ENCODE measurements at regions not wholly inside any gene's neighbourhood (a gene's known extent, or its start where the extent isn't known, plus 50 kb on each side); places are given as distances from the start of the nearest gene placed in this dataset.

DNA sequence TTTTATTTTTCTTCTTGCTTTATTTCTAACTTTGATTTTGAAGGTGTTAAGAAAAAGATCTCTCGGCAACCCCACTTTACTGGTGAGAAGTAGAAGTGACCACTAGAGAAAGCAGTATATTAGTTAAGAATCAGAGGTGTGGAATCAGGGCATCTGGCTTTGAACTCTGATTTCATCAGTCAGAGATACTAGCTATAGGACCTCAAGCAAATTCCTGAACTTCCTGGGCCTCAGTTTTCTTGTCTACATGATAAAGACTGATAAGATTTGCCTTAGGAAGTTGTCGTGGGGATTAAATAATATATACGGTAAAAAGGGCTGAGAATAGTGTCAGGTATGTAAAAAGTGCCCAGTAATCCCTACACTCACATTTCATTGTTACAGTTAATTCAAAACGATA lies 440.3 kb upstream of the CRIM1 start:
- TF ChIP-seq, protein P1, sequence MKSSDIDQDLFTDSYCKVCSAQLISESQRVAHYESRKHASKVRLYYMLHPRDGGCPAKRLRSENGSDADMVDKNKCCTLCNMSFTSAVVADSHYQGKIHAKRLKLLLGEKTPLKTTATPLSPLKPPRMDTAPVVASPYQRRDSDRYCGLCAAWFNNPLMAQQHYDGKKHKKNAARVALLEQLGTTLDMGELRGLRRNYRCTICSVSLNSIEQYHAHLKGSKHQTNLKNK (CRISPR knock-in tag; IDR thresholded peaks at IDR 0.05) = no peak
- TF ChIP-seq, protein P2, sequence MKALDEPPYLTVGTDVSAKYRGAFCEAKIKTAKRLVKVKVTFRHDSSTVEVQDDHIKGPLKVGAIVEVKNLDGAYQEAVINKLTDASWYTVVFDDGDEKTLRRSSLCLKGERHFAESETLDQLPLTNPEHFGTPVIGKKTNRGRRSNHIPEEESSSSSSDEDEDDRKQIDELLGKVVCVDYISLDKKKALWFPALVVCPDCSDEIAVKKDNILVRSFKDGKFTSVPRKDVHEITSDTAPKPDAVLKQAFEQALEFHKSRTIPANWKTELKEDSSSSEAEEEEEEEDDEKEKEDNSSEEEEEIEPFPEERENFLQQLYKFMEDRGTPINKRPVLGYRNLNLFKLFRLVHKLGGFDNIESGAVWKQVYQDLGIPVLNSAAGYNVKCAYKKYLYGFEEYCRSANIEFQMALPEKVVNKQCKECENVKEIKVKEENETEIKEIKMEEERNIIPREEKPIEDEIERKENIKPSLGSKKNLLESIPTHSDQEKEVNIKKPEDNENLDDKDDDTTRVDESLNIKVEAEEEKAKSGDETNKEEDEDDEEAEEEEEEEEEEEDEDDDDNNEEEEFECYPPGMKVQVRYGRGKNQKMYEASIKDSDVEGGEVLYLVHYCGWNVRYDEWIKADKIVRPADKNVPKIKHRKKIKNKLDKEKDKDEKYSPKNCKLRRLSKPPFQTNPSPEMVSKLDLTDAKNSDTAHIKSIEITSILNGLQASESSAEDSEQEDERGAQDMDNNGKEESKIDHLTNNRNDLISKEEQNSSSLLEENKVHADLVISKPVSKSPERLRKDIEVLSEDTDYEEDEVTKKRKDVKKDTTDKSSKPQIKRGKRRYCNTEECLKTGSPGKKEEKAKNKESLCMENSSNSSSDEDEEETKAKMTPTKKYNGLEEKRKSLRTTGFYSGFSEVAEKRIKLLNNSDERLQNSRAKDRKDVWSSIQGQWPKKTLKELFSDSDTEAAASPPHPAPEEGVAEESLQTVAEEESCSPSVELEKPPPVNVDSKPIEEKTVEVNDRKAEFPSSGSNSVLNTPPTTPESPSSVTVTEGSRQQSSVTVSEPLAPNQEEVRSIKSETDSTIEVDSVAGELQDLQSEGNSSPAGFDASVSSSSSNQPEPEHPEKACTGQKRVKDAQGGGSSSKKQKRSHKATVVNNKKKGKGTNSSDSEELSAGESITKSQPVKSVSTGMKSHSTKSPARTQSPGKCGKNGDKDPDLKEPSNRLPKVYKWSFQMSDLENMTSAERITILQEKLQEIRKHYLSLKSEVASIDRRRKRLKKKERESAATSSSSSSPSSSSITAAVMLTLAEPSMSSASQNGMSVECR (CRISPR knock-in tag; IDR thresholded peaks at IDR 0.05; ENCODE audit: borderline replicate concordance) = no peak
- TF ChIP-seq ZNF219 (CRISPR knock-in tag; IDR thresholded peaks at IDR 0.05; ENCODE audit: borderline replicate concordance) (no peak), ATF1 (CRISPR knock-in tag; IDR thresholded peaks at IDR 0.05) (no peak), ZNF671 (CRISPR knock-in tag; IDR thresholded peaks at IDR 0.05) (no peak), SMAD3 (CRISPR knock-in tag; IDR thresholded peaks at IDR 0.05; ENCODE audit: borderline replicate concordance) (no peak), GABPB1 (CRISPR knock-in tag; IDR thresholded peaks at IDR 0.05) (no peak)
- TF ChIP-seq, protein P3, sequence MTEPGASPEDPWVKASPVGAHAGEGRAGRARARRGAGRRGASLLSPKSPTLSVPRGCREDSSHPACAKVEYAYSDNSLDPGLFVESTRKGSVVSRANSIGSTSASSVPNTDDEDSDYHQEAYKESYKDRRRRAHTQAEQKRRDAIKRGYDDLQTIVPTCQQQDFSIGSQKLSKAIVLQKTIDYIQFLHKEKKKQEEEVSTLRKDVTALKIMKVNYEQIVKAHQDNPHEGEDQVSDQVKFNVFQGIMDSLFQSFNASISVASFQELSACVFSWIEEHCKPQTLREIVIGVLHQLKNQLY (CRISPR knock-in tag; IDR thresholded peaks at IDR 0.05) = no peak
- TF ChIP-seq, protein P4, sequence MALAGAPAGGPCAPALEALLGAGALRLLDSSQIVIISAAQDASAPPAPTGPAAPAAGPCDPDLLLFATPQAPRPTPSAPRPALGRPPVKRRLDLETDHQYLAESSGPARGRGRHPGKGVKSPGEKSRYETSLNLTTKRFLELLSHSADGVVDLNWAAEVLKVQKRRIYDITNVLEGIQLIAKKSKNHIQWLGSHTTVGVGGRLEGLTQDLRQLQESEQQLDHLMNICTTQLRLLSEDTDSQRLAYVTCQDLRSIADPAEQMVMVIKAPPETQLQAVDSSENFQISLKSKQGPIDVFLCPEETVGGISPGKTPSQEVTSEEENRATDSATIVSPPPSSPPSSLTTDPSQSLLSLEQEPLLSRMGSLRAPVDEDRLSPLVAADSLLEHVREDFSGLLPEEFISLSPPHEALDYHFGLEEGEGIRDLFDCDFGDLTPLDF (CRISPR knock-in tag; IDR thresholded peaks at IDR 0.05) = no peak
- TF ChIP-seq, protein P5, sequence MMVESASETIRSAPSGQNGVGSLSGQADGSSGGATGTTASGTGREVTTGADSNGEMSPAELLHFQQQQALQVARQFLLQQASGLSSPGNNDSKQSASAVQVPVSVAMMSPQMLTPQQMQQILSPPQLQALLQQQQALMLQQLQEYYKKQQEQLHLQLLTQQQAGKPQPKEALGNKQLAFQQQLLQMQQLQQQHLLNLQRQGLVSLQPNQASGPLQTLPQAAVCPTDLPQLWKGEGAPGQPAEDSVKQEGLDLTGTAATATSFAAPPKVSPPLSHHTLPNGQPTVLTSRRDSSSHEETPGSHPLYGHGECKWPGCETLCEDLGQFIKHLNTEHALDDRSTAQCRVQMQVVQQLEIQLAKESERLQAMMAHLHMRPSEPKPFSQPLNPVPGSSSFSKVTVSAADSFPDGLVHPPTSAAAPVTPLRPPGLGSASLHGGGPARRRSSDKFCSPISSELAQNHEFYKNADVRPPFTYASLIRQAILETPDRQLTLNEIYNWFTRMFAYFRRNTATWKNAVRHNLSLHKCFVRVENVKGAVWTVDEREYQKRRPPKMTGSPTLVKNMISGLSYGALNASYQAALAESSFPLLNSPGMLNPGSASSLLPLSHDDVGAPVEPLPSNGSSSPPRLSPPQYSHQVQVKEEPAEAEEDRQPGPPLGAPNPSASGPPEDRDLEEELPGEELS (CRISPR knock-in tag; IDR thresholded peaks at IDR 0.05) = no peak
- TF ChIP-seq, protein P6, sequence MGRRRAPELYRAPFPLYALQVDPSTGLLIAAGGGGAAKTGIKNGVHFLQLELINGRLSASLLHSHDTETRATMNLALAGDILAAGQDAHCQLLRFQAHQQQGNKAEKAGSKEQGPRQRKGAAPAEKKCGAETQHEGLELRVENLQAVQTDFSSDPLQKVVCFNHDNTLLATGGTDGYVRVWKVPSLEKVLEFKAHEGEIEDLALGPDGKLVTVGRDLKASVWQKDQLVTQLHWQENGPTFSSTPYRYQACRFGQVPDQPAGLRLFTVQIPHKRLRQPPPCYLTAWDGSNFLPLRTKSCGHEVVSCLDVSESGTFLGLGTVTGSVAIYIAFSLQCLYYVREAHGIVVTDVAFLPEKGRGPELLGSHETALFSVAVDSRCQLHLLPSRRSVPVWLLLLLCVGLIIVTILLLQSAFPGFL (CRISPR knock-in tag; IDR thresholded peaks at IDR 0.05; ENCODE audit: borderline replicate concordance) = no peak
- no peaks in the 10 kb centered on the region for H3K9me3 Mint-ChIP-seq
- H3K27ac Mint-ChIP-seq = no peak overlapping the region
- H3K4me1 Mint-ChIP-seq = 0 out of 2 replicates have a peak, but pooled peaks cover 3% of the 10 kb centered on the region
- ChIA-PET POLR2A (no interaction called here), CTCF (no interaction called here)
- DNase-seq (ENCODE audit: low spot score) = no peak
- ATAC-seq = no peak
- H3K27me3 Mint-ChIP-seq (ENCODE audit: low read depth) = no peaks in the 10 kb centered on the region
- H3K36me3 Mint-ChIP-seq = no peaks in the 10 kb centered on the region
- no peak overlapping the region for H3K4me3 Mint-ChIP-seq

DNA sequence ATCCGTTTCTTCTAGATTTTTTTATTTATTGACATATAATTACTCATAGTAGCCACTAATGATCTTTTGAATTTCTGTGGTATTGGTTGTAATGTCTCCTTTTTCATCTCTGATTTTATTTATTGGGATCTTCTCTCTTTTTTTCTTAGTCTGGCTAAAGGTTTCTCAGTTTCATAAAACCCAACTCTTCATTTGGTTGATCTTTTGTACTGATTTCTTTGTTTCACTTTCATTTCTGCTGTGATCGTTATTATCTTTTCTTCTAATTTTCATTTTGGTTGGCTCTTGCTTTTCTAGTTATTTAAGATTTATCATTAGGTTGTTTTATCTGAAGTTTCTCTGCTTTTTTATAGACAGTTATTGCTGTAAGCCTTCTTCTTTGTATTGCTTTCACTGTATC lies 463.6 kb upstream of the CRIM1 start:
- CTCF ChIA-PET = no interaction called here
- no peaks in the 10 kb centered on the region for H3K27me3 Mint-ChIP-seq (ENCODE audit: low read depth)
- no peak overlapping the region for H3K27ac Mint-ChIP-seq
- no peaks in the 10 kb centered on the region for H3K36me3 Mint-ChIP-seq
- H3K4me1 Mint-ChIP-seq = no peaks in the 10 kb centered on the region
- no peaks in the 10 kb centered on the region for H3K9me3 Mint-ChIP-seq
- ATAC-seq = no peak
- no peak overlapping the region for H3K4me3 Mint-ChIP-seq
- DNase-seq (ENCODE audit: low spot score) = no peak
- POLR2A ChIA-PET = no interaction called here
- no peak for TF ChIP-seq TCF7 (CRISPR knock-in tag; IDR thresholded peaks at IDR 0.05; ENCODE audit: low read depth)
- TF ChIP-seq CBFB (CRISPR knock-in tag; IDR thresholded peaks at IDR 0.05; ENCODE audit: low read depth) = no peak
- TF ChIP-seq NFYB (CRISPR knock-in tag; conservative IDR thresholded peaks at IDR 0.05; ENCODE audit: low read depth) = no peak
- TF ChIP-seq, protein P7, sequence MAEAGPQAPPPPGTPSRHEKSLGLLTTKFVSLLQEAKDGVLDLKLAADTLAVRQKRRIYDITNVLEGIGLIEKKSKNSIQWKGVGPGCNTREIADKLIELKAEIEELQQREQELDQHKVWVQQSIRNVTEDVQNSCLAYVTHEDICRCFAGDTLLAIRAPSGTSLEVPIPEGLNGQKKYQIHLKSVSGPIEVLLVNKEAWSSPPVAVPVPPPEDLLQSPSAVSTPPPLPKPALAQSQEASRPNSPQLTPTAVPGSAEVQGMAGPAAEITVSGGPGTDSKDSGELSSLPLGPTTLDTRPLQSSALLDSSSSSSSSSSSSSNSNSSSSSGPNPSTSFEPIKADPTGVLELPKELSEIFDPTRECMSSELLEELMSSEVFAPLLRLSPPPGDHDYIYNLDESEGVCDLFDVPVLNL (CRISPR knock-in tag; IDR thresholded peaks at IDR 0.05; ENCODE audit: borderline replicate concordance, low read depth) = no peak
- no peak for TF ChIP-seq ZNF121 (CRISPR knock-in tag; IDR thresholded peaks at IDR 0.05)
- TF ChIP-seq, protein P8, sequence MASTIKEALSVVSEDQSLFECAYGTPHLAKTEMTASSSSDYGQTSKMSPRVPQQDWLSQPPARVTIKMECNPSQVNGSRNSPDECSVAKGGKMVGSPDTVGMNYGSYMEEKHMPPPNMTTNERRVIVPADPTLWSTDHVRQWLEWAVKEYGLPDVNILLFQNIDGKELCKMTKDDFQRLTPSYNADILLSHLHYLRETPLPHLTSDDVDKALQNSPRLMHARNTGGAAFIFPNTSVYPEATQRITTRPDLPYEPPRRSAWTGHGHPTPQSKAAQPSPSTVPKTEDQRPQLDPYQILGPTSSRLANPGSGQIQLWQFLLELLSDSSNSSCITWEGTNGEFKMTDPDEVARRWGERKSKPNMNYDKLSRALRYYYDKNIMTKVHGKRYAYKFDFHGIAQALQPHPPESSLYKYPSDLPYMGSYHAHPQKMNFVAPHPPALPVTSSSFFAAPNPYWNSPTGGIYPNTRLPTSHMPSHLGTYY (CRISPR knock-in tag; IDR thresholded peaks at IDR 0.05) = no peak
- TF ChIP-seq, protein P3 (CRISPR knock-in tag; IDR thresholded peaks at IDR 0.05) = no peak
- no peak for TF ChIP-seq HMGA2 (CRISPR knock-in tag; IDR thresholded peaks at IDR 0.05)
- no peak for TF ChIP-seq TP53 (CRISPR knock-in tag; IDR thresholded peaks at IDR 0.05)
- TF ChIP-seq, protein P9, sequence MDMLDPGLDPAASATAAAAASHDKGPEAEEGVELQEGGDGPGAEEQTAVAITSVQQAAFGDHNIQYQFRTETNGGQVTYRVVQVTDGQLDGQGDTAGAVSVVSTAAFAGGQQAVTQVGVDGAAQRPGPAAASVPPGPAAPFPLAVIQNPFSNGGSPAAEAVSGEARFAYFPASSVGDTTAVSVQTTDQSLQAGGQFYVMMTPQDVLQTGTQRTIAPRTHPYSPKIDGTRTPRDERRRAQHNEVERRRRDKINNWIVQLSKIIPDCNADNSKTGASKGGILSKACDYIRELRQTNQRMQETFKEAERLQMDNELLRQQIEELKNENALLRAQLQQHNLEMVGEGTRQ (CRISPR knock-in tag; IDR thresholded peaks at IDR 0.05) = no peak

Data from WTC11 (cell line).